OCI-LY7 (cell line): ENCODE measurements at regions not wholly inside any gene's neighbourhood (a gene's known extent, or its start where the extent isn't known, plus 50 kb on each side); places are given as distances from the start of the nearest gene placed in this dataset.

Source experiments
- CTCF ChIP-seq: fragments of 200-600 bp; sonication (generic); conservative IDR thresholded peaks from 2 replicates; pipeline ENCODE4 v1.5.1; 2014; ENCODE audit warnings: mild to moderate bottlenecking, antibody characterized with exemption, low read length, moderate library complexity, mixed read lengths
- EZH2phosphoT487 ChIP-seq: fragments of 200-600 bp; sonication (generic); IDR thresholded peaks from 2 replicates; pipeline ENCODE4 v1.6.1; 2018; ENCODE audit warnings: low read depth, borderline replicate concordance, mild to moderate bottlenecking, mixed run types, antibody characterized with exemption, low read length, moderate library complexity, mixed read lengths

DNA sequence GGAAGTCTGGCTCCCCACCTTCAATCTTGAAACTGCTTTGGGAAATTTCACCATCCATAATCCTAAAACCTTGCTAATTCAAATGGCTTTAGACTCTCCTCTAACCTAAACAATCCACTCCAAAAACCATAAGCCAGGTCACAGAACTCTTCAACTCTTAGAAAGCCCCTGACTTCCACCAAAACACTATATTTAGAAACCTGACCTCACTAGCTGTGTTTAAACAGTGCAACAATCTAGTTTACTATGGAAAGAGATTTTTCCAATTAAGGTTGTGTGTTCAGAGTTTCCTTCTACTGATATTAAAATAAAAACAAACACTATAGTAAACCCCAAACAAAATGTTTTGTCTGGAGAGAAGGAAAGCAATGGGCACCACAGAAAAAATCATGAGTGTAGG is 308.1 kb downstream of the OSR1 start:
- TF ChIP-seq CTCF (no peak), EZH2phosphoT487 (no peak)
